ENCODE measurements at regions not wholly inside any gene's neighbourhood (a gene's known extent, or its start where the extent isn't known, plus 50 kb on each side); places are given as distances from the start of the nearest gene placed in this dataset.

DNA sequence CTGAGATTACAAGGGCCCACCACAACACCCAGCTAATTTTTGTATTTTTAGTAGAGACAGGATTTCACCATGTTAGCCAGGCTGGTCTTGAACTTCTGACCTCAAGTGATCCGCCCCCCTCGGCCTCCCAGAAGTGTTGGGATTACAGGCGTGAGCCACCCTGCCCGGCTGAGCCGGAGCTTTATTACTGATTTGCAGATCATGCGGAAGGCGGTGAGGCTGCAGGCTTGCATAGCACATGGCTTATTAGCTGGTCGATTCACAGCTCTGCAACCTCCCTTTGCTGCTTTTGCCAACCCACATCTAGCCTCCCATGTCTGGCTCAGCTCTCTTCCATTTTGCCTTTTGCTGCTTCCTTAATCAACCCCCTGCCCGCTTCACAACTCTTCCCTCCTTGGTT, 210.3 kb downstream of the VAPA start:
- H3K9me3 ChIP-seq, result 0 out of 2 replicates have a peak, but pooled peaks cover 5% of the 10 kb centered on the region
- Mint-ChIP-seq H3K4me3 (ENCODE audit: unreplicated experiment) (no peak overlapping the region), H3K36me3 (ENCODE audit: insufficient read depth, unreplicated experiment) (no peaks in the 10 kb centered on the region), H3K27me3 (ENCODE audit: insufficient read depth, unreplicated experiment) (no peaks in the 10 kb centered on the region), H3K27ac (ENCODE audit: unreplicated experiment) (no peak overlapping the region), H3K9me3 (ENCODE audit: unreplicated experiment) (peaks cover under 1% of the 10 kb centered on the region), H3K4me1 (ENCODE audit: low read depth, unreplicated experiment) (no peaks in the 10 kb centered on the region)
- H3K4me1 ChIP-seq, result no peaks in the 10 kb centered on the region
- no peak overlapping the region for H3K4me3 ChIP-seq (ENCODE audit: low read depth, low read length)
- H3K36me3 ChIP-seq (ENCODE audit: control insufficient read depth, insufficient read depth, low read length), result no peaks in the 10 kb centered on the region
- CTCF ChIA-PET, result no interaction called here
- no TSS peak for BruUV-seq (replicated peaks)
- intact Hi-C loops (cut with micrococcal nuclease; ENCODE audit: unreplicated experiment), result no loop called here
- TF ChIP-seq CTCF (IDR thresholded peaks at IDR 0.05; ENCODE audit: insufficient read depth in 1 of 2, low read depth in 1 of 2, low read length in 1 of 2, severe bottlenecking in 1 of 2, unreplicated experiment in 1 of 2), result no peak
- no peak for DNase-seq
- H3K27me3 ChIP-seq (replicated peaks; ENCODE audit: control insufficient read depth, insufficient read depth, low read length), result no peaks in the 10 kb centered on the region; the same call in 1 of the 2 replicates
- POLR2A ChIA-PET, result no interaction called here

- ChIA-PET POLR2A (no interaction called here), CTCF (no interaction called here)
- Mint-ChIP-seq H3K27me3 (ENCODE audit: insufficient read depth, unreplicated experiment) (no peaks in the 10 kb centered on the region), H3K4me3 (ENCODE audit: unreplicated experiment) (no peak overlapping the region), H3K4me1 (ENCODE audit: low read depth, unreplicated experiment) (no peaks in the 10 kb centered on the region), H3K27ac (ENCODE audit: unreplicated experiment) (no peak overlapping the region), H3K9me3 (ENCODE audit: unreplicated experiment) (no peaks in the 10 kb centered on the region), H3K36me3 (ENCODE audit: insufficient read depth, unreplicated experiment) (no peaks in the 10 kb centered on the region)
- Histone ChIP-seq H3K4me1 (no peaks in the 10 kb centered on the region), H3K36me3 (ENCODE audit: control insufficient read depth, insufficient read depth, low read length) (no peaks in the 10 kb centered on the region), H3K9me3 (0 out of 2 replicates have a peak, but pooled peaks cover under 1% of the 10 kb centered on the region), H3K27me3 (replicated peaks; ENCODE audit: control insufficient read depth, insufficient read depth, low read length) (no peaks in the 10 kb centered on the region; the same call in 1 of the 2 replicates), H3K4me3 (ENCODE audit: low read depth, low read length) (no peak overlapping the region)
- TF ChIP-seq CTCF (IDR thresholded peaks at IDR 0.05; ENCODE audit: insufficient read depth in 1 of 2, low read depth in 1 of 2, low read length in 1 of 2, severe bottlenecking in 1 of 2, unreplicated experiment in 1 of 2), result no peak
- no TSS peak for BruUV-seq (replicated peaks)
- intact Hi-C loops (cut with micrococcal nuclease; ENCODE audit: unreplicated experiment), result no loop called here
- DNase-seq, result no peak
These were observed 210.7 kb downstream of the VAPA start for GRCh38 chr18:10124557-10124956.

- H3K36me3 ChIP-seq (ENCODE audit: control insufficient read depth, insufficient read depth, low read length), result no peaks in the 10 kb centered on the region
- ChIA-PET CTCF (no interaction called here), POLR2A (no interaction called here)
- no TSS peak for BruUV-seq (replicated peaks)
- H3K4me1 Mint-ChIP-seq (ENCODE audit: low read depth, unreplicated experiment), result no peaks in the 10 kb centered on the region
- H3K36me3 Mint-ChIP-seq (ENCODE audit: insufficient read depth, unreplicated experiment), result no peaks in the 10 kb centered on the region
- H3K9me3 Mint-ChIP-seq (ENCODE audit: unreplicated experiment), result no peaks in the 10 kb centered on the region
- intact Hi-C loops (cut with micrococcal nuclease; ENCODE audit: unreplicated experiment), result no loop called here
- H3K4me3 ChIP-seq (ENCODE audit: low read depth, low read length), result no peak overlapping the region
- no peaks in the 10 kb centered on the region for H3K4me1 ChIP-seq
- no peak for DNase-seq
- TF ChIP-seq CTCF (IDR thresholded peaks at IDR 0.05; ENCODE audit: insufficient read depth in 1 of 2, low read depth in 1 of 2, low read length in 1 of 2, severe bottlenecking in 1 of 2, unreplicated experiment in 1 of 2), result no peak
- no peaks in the 10 kb centered on the region; the same call in 1 of the 2 replicates for H3K27me3 ChIP-seq (replicated peaks; ENCODE audit: control insufficient read depth, insufficient read depth, low read length)
- no peaks in the 10 kb centered on the region for H3K9me3 ChIP-seq
- H3K27me3 Mint-ChIP-seq (ENCODE audit: insufficient read depth, unreplicated experiment), result no peaks in the 10 kb centered on the region
- no peak overlapping the region for H3K4me3 Mint-ChIP-seq (ENCODE audit: unreplicated experiment)
- H3K27ac Mint-ChIP-seq (ENCODE audit: unreplicated experiment), result no peak overlapping the region
These were observed 211.2 kb downstream of the VAPA start for GRCh38 chr18:10124967-10125366.
